ENCODE measurements at regions not wholly inside any gene's neighbourhood (a gene's known extent, or its start where the extent isn't known, plus 50 kb on each side); places are given as distances from the start of the nearest gene placed in this dataset.
"Not testable (repeated sequence)": the region's sequence is repeated elsewhere in the genome, so short reads cannot be mapped to it uniquely, and the experiment has no call there.

GRCh38 chr9:13814647-13815400 lies 499.1 kb downstream of the NFIB start:
- no peak for FAIRE-seq

GRCh38 chr9:13811876-13812275 lies 502.1 kb downstream of the NFIB start:
- no peak for FAIRE-seq

GRCh38 chr9:13810510-13810909 lies 503.4 kb downstream of the NFIB start:
- FAIRE-seq: no peak

GRCh38 chr9:13809401-13809800 lies 504.5 kb downstream of the NFIB start:
- no peak for FAIRE-seq

GRCh38 chr9:13807118-13807517 lies 506.8 kb downstream of the NFIB start:
- FAIRE-seq: no peak

- FAIRE-seq: no peak
Measured at GRCh38 chr9:13806714-13807113, 507.2 kb downstream of the NFIB start.

GRCh38 chr9:13805546-13805945 lies 508.4 kb downstream of the NFIB start:
- FAIRE-seq: no peak

GRCh38 chr9:13804532-13804931 lies 509.4 kb downstream of the NFIB start:
- no peak for FAIRE-seq

- FAIRE-seq: no peak
Measured at GRCh38 chr9:13800776-13801175, 513.2 kb downstream of the NFIB start.

GRCh38 chr9:13797701-13798100 lies 516.2 kb downstream of the NFIB start:
- FAIRE-seq: not testable (repeated sequence)

GRCh38 chr9:13791816-13792215 lies 512.3 kb upstream of the MPDZ start:
- no peak for FAIRE-seq

GRCh38 chr9:13790055-13790454 lies 510.6 kb upstream of the MPDZ start:
- no peak for FAIRE-seq

- no peak for FAIRE-seq
Measured at GRCh38 chr9:13787234-13787833, 507.8 kb upstream of the MPDZ start.

GRCh38 chr9:13786711-13787110 lies 507.2 kb upstream of the MPDZ start:
- no peak for FAIRE-seq

- FAIRE-seq: no peak
Measured at GRCh38 chr9:13786131-13786530, 506.6 kb upstream of the MPDZ start.

GRCh38 chr9:13779106-13779505 lies 499.6 kb upstream of the MPDZ start:
- FAIRE-seq: no peak

- FAIRE-seq: no peak
Measured at GRCh38 chr9:13778631-13779030, 499.1 kb upstream of the MPDZ start.

GRCh38 chr9:13770956-13771355 lies 491.5 kb upstream of the MPDZ start:
- FAIRE-seq: no peak

GRCh38 chr9:13769641-13770040 lies 490.1 kb upstream of the MPDZ start:
- FAIRE-seq: no peak

- FAIRE-seq: no peak
Measured at GRCh38 chr9:13769006-13769405, 489.5 kb upstream of the MPDZ start.

GRCh38 chr9:13762209-13762608 lies 482.7 kb upstream of the MPDZ start:
- FAIRE-seq: no peak

- FAIRE-seq: no peak
Measured at GRCh38 chr9:13759551-13759950, 480.1 kb upstream of the MPDZ start.

- FAIRE-seq: no peak
Measured at GRCh38 chr9:13758936-13759335, 479.4 kb upstream of the MPDZ start.

- no peak for FAIRE-seq
Measured at GRCh38 chr9:13756943-13757342, 477.5 kb upstream of the MPDZ start.

GRCh38 chr9:13755551-13755950 lies 476.1 kb upstream of the MPDZ start:
- FAIRE-seq: no peak

All from colon (tissue), 2 donors.